NB4 (cell line): ENCODE measurements at regions not wholly inside any gene's neighbourhood (a gene's known extent, or its start where the extent isn't known, plus 50 kb on each side); places are given as distances from the start of the nearest gene placed in this dataset.
"Not testable (repeated sequence)": the region's sequence is repeated elsewhere in the genome, so short reads cannot be mapped to it uniquely, and the experiment has no call there.

Experiments used
- DNase-seq: peaks from one replicate; pipeline ENCODE4 v3.0.0; 2010; ENCODE audit warnings: low read depth
- H3K4me3 ChIP-seq: one replicate; pipeline ENCODE4 v1.5.1; 2011; ENCODE audit warnings: mild to moderate bottlenecking, low read depth, low read length, moderate library complexity
- CTCF ChIP-seq: IDR thresholded peaks from one replicate; pipeline ENCODE4 v1.5.1; 2012; ENCODE audit warnings: low read depth, low read length
- MAX ChIP-seq: IDR thresholded peaks from 2 replicates; pipeline ENCODE4 v1.6.1; 2011; ENCODE audit warnings: low read depth, low read length
- MYC ChIP-seq: IDR thresholded peaks from 2 replicates; pipeline ENCODE4 v1.6.1; 2011; ENCODE audit warnings: low read depth, low read length
- POLR2A ChIP-seq: IDR thresholded peaks from 2 replicates; pipeline ENCODE4 v1.6.1; 2011; ENCODE audit warnings: mild to moderate bottlenecking; ENCODE audit not compliant: insufficient read length; ENCODE audit errors: extremely low read depth

- peak; percentile 37 for DNase-seq
- no peak for TF ChIP-seq POLR2A
- TF ChIP-seq MYC = no peak
- no peak for TF ChIP-seq CTCF
- no peak for TF ChIP-seq MAX
Observed at GRCh38 chr21:9838738-9839642, 682.4 kb upstream of the TPTE start.

GRCh38 chr21:9844106-9844505 is 677.3 kb upstream of the TPTE start:
- DNase-seq, H3K4me3 ChIP-seq: not testable (repeated sequence)

More at GRCh38 chr21:9838738-9839642, 682.4 kb upstream of the TPTE start:
- H3K4me3 ChIP-seq = no peak overlapping the region

- DNase-seq, H3K4me3 ChIP-seq: not testable (repeated sequence)
Observed at GRCh38 chr21:9847511-9847910, 673.9 kb upstream of the TPTE start.

- not testable (repeated sequence) for H3K4me3 ChIP-seq, DNase-seq
Observed at GRCh38 chr21:9851166-9851565, 670.2 kb upstream of the TPTE start.

- H3K4me3 ChIP-seq, DNase-seq: not testable (repeated sequence)
Observed at GRCh38 chr21:9851695-9852094, 669.7 kb upstream of the TPTE start.

GRCh38 chr21:9857563-9857962 is 663.8 kb upstream of the TPTE start:
- not testable (repeated sequence) for H3K4me3 ChIP-seq, DNase-seq

GRCh38 chr21:9859865-9860264 is 661.5 kb upstream of the TPTE start:
- DNase-seq, H3K4me3 ChIP-seq: not testable (repeated sequence)

- not testable (repeated sequence) for DNase-seq, H3K4me3 ChIP-seq
Observed at GRCh38 chr21:9862456-9862855, 658.9 kb upstream of the TPTE start.

- not testable (repeated sequence) for H3K4me3 ChIP-seq, DNase-seq
Observed at GRCh38 chr21:9867815-9868214, 653.6 kb upstream of the TPTE start.

- DNase-seq, H3K4me3 ChIP-seq: not testable (repeated sequence)
Observed at GRCh38 chr21:9873096-9873495, 648.3 kb upstream of the TPTE start.

- H3K4me3 ChIP-seq, DNase-seq: not testable (repeated sequence)
Observed at GRCh38 chr21:9874136-9874535, 647.2 kb upstream of the TPTE start.

- DNase-seq, H3K4me3 ChIP-seq: not testable (repeated sequence)
Observed at GRCh38 chr21:9881430-9881829, 640.0 kb upstream of the TPTE start.

- DNase-seq, H3K4me3 ChIP-seq: not testable (repeated sequence)
Observed at GRCh38 chr21:9883047-9883446, 638.3 kb upstream of the TPTE start.

- not testable (repeated sequence) for H3K4me3 ChIP-seq, DNase-seq
Observed at GRCh38 chr21:9883571-9884282, 637.7 kb upstream of the TPTE start.

- not testable (repeated sequence) for H3K4me3 ChIP-seq, DNase-seq
Observed at GRCh38 chr21:9888500-9888899, 632.9 kb upstream of the TPTE start.

GRCh38 chr21:9903579-9903978 is 617.8 kb upstream of the TPTE start:
- H3K4me3 ChIP-seq, DNase-seq: not testable (repeated sequence)

GRCh38 chr21:9914135-9914534 is 607.2 kb upstream of the TPTE start:
- not testable (repeated sequence) for H3K4me3 ChIP-seq, DNase-seq

GRCh38 chr21:9919446-9919845 is 601.9 kb upstream of the TPTE start:
- H3K4me3 ChIP-seq, DNase-seq: not testable (repeated sequence)
